Ishikawa (cell line): ENCODE measurements at regions not wholly inside any gene's neighbourhood (a gene's known extent, or its start where the extent isn't known, plus 50 kb on each side); places are given as distances from the start of the nearest gene placed in this dataset.

Experiments
- CEBPB ChIP-seq: IDR thresholded peaks from 2 replicates; pipeline ENCODE4 v1.6.1; 2012
- CREB1 ChIP-seq: IDR thresholded peaks from 2 replicates; pipeline ENCODE4 v1.6.1; 2012; ENCODE audit warnings: low read depth
- EGR1 ChIP-seq: IDR thresholded peaks from 2 replicates; pipeline ENCODE4 v1.6.1; 2012
- EP300 ChIP-seq: IDR thresholded peaks from 2 replicates; pipeline ENCODE4 v1.6.1; 2012; ENCODE audit warnings: borderline replicate concordance
- FOXM1 ChIP-seq: IDR thresholded peaks from 2 replicates; pipeline ENCODE4 v1.6.1; 2012; ENCODE audit warnings: low read depth, borderline replicate concordance
- NFIC ChIP-seq: IDR thresholded peaks from 2 replicates; pipeline ENCODE4 v1.6.1; 2012
- RAD21 ChIP-seq: IDR thresholded peaks from 2 replicates; pipeline ENCODE4 v1.6.1; 2012; ENCODE audit warnings: low read depth
- REST ChIP-seq: IDR thresholded peaks from 2 replicates; pipeline ENCODE4 v1.6.1; 2012; ENCODE audit warnings: low read depth, mild to moderate bottlenecking
- TAF1 ChIP-seq: IDR thresholded peaks from 2 replicates; pipeline ENCODE4 v1.6.1; 2012; ENCODE audit warnings: low read depth, mild to moderate bottlenecking
- TCF12 ChIP-seq: IDR thresholded peaks from 2 replicates; pipeline ENCODE4 v1.6.1; 2012; ENCODE audit warnings: low read depth
- TEAD4 ChIP-seq: IDR thresholded peaks from 2 replicates; pipeline ENCODE4 v1.6.1; 2012
- YY1 ChIP-seq: IDR thresholded peaks from 2 replicates; pipeline ENCODE4 v1.6.1; 2012; ENCODE audit warnings: low read depth
- ZBTB7A ChIP-seq: IDR thresholded peaks from 2 replicates; pipeline ENCODE4 v1.6.1; 2012; ENCODE audit warnings: low read depth
- TF ChIP-seq, protein P1 (sequence below): IDR thresholded peaks from 2 replicates; pipeline ENCODE4 v1.6.1; 2012
- TF ChIP-seq, protein P2 (sequence below): IDR thresholded peaks from 2 replicates; pipeline ENCODE4 v1.6.1; 2012

DNA sequence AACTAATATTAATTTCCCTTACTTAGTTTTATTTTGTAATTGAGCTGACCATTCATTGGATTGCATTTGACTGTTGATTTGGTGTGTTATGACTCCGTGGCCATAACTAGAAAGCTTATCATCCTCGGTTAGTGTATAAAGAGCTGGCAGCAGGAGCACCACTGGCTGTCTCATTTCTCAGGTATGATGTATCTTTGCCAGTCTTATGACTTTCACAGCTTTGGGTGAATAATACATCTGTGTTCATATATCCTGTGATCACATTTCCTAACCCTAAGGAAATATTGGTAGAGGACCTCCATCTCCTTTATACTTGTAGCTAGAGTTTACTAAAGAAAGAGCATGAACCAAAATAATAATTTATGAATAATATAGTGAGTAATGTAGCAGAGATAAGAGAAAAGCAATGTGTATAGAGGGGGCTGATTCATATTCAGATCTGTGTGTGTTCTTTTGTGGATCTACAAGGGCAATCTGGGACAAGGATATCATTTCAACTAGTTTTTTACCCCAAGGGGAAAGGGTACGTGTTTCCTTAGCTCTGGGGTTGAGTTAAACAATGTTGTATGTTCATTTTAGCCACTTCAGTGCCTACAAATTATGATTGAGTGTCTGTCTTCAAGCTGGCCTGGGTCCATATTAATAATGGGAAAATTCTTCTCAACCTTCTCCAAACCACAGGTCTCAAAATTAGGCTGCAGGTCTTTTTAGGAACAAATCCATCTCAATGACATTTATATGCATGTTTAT, 901.7 kb downstream of the NTRK3 start:
- TF ChIP-seq, protein P1, sequence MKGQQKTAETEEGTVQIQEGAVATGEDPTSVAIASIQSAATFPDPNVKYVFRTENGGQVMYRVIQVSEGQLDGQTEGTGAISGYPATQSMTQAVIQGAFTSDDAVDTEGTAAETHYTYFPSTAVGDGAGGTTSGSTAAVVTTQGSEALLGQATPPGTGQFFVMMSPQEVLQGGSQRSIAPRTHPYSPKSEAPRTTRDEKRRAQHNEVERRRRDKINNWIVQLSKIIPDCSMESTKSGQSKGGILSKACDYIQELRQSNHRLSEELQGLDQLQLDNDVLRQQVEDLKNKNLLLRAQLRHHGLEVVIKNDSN: no peak
- TF ChIP-seq REST (no peak), RAD21 (no peak), FOXM1 (no peak), TAF1 (no peak), YY1 (no peak), EGR1 (no peak)

DNA sequence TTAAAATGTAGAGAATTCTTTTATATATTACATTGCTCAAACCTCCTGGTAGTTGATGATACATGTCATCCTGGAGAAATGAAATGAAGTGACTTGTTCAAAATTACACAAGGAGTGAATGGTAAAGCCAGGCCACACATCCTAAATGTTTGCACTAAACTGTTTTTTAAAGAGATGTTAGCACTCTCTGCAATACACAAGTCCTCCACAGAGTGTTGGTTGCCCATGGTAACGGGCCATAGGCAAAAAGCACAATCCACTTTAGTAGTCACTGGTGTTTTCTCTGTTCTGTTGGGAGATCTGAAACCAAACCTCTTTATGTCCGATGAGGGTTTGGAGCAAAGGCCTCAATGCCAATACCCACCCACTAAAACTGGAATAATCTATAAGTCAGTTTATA, 907.4 kb downstream of the NTRK3 start:
- TF ChIP-seq REST: no peak
- TF ChIP-seq TCF12: no peak
- no peak for TF ChIP-seq CEBPB
- TF ChIP-seq YY1: no peak
- TF ChIP-seq CREB1: no peak
- TF ChIP-seq RAD21: no peak

GRCh38 chr15:87348746-87349145, 907.8 kb downstream of the NTRK3 start:
- TF ChIP-seq TAF1: no peak
- TF ChIP-seq TCF12: no peak
- TF ChIP-seq TEAD4: no peak
- no peak for TF ChIP-seq NFIC
- TF ChIP-seq REST: no peak
- TF ChIP-seq CREB1: no peak
- TF ChIP-seq ZBTB7A: no peak
- TF ChIP-seq, protein P2, sequence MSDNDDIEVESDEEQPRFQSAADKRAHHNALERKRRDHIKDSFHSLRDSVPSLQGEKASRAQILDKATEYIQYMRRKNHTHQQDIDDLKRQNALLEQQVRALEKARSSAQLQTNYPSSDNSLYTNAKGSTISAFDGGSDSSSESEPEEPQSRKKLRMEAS: no peak
- no peak for TF ChIP-seq CEBPB
- TF ChIP-seq, protein P1: no peak
- TF ChIP-seq EGR1: no peak
- no peak for TF ChIP-seq EP300
- no peak for TF ChIP-seq FOXM1

- TF ChIP-seq, protein P2: no peak
- TF ChIP-seq NFIC (no peak), FOXM1 (no peak), TEAD4 (no peak)
Observed at GRCh38 chr15:87347806-87348515, 908.6 kb downstream of the NTRK3 start.

DNA sequence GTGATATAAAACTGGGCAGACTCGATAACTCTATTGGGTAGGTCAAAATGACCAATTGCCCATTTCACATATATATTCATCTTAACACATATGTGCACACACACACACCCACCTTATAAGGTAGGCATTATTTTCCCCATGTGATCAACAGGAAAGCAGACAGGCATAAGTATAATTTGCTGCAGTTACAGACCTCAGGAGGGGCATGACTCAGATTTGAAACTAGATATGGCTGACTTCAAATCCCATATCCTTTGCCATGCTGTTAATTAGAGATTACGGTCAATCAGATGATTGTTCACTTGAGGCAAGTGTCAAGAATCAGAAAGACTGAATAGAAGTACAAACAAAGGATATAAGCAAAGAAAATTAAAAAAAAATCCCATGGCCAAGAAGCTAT, 910.6 kb downstream of the NTRK3 start:
- no peak for TF ChIP-seq CREB1
- TF ChIP-seq, protein P1: no peak
- TF ChIP-seq TCF12: no peak
- TF ChIP-seq TAF1: no peak
- no peak for TF ChIP-seq NFIC
- TF ChIP-seq, protein P2: no peak
- TF ChIP-seq ZBTB7A: no peak
